H9 (cell line): ENCODE measurements at regions not wholly inside any gene's neighbourhood (a gene's known extent, or its start where the extent isn't known, plus 50 kb on each side); places are given as distances from the start of the nearest gene placed in this dataset.

Experiments used
- DNase-seq: peaks from one replicate; pipeline ENCODE4 v3.0.0-alpha.2; 2017
- H2AFZ ChIP-seq: one replicate; pipeline ENCODE4 v1.6.1; 2013; ENCODE audit warnings: mild to moderate bottlenecking, low read length, control low read depth, moderate library complexity
- H2AK5ac ChIP-seq: 2 replicates; pipeline ENCODE4 v1.6.1; 2013; ENCODE audit warnings: low read length, control low read depth, mixed read lengths; ENCODE audit not compliant: insufficient read length
- H2BK120ac ChIP-seq: one replicate; pipeline ENCODE4 v1.6.1; 2013; ENCODE audit warnings: low read depth, mild to moderate bottlenecking, low read length, control low read depth, inconsistent platforms; ENCODE audit not compliant: poor library complexity, severe bottlenecking
- H2BK12ac ChIP-seq: 2 replicates; pipeline ENCODE4 v1.6.1; 2013; ENCODE audit warnings: low read length, control low read depth, mixed read lengths, low read depth; ENCODE audit not compliant: insufficient read length
- H2BK15ac ChIP-seq: 2 replicates; pipeline ENCODE4 v1.6.1; 2013; ENCODE audit warnings: low read depth, low read length, control low read depth
- H2BK20ac ChIP-seq: one replicate; pipeline ENCODE4 v1.6.1; 2013; ENCODE audit warnings: low read depth, mild to moderate bottlenecking, low read length, control low read depth, inconsistent platforms; ENCODE audit not compliant: poor library complexity, severe bottlenecking
- H2BK5ac ChIP-seq: 2 replicates; pipeline ENCODE4 v1.6.1; 2013; ENCODE audit warnings: low read length, control low read depth, mixed read lengths; ENCODE audit not compliant: insufficient read length
- H3K14ac ChIP-seq: 2 replicates; pipeline ENCODE4 v1.6.1; 2013; ENCODE audit warnings: low read length, control low read depth; ENCODE audit not compliant: insufficient read depth
- H3K18ac ChIP-seq: 2 replicates; pipeline ENCODE4 v1.6.1; 2013; ENCODE audit warnings: low read depth, mild to moderate bottlenecking, mixed read lengths, low read length, control low read depth; ENCODE audit not compliant: insufficient read length
- H3K23ac ChIP-seq: 2 replicates; pipeline ENCODE4 v1.6.1; 2013; ENCODE audit warnings: low read length, control low read depth, mixed read lengths, low read depth; ENCODE audit not compliant: insufficient read length
- H3K23me2 ChIP-seq: 2 replicates; pipeline ENCODE4 v1.6.1; 2013; ENCODE audit warnings: low read depth, mild to moderate bottlenecking, mixed read lengths, low read length, control low read depth; ENCODE audit not compliant: insufficient read length, poor library complexity, severe bottlenecking
- H3K27ac ChIP-seq: 2 replicates; pipeline ENCODE4 v1.5.1; 2013; ENCODE audit warnings: low read length, control low read depth, mixed read lengths, low read depth; ENCODE audit not compliant: insufficient read length
- H3K27me3 ChIP-seq: 2 replicates; pipeline ENCODE4 v1.6.1; 2013; ENCODE audit warnings: low read length, control low read depth, inconsistent platforms; ENCODE audit not compliant: insufficient read depth
- H3K4ac ChIP-seq: 2 replicates; pipeline ENCODE4 v1.6.1; 2013; ENCODE audit warnings: low read depth, mild to moderate bottlenecking, control low read depth, inconsistent platforms, low read length, moderate library complexity
- H3K4me1 ChIP-seq: 2 replicates; pipeline ENCODE4 v1.6.1; 2013; ENCODE audit warnings: low read length, control low read depth, inconsistent platforms; ENCODE audit not compliant: insufficient read depth
- H3K4me2 ChIP-seq: 2 replicates; pipeline ENCODE4 v1.6.1; 2013; ENCODE audit warnings: low read length, control low read depth, mixed read lengths; ENCODE audit not compliant: insufficient read length, insufficient read depth
- H3K56ac ChIP-seq: 2 replicates; pipeline ENCODE4 v1.6.1; 2013; ENCODE audit warnings: low read depth, mild to moderate bottlenecking, mixed read lengths, low read length, control low read depth; ENCODE audit not compliant: insufficient read length
- H3K79me1 ChIP-seq: 2 replicates; pipeline ENCODE4 v1.6.1; 2013; ENCODE audit warnings: low read depth, mild to moderate bottlenecking, moderate library complexity, low read length, control low read depth, inconsistent platforms; ENCODE audit not compliant: insufficient read depth, poor library complexity, severe bottlenecking
- H3K79me2 ChIP-seq: 2 replicates; pipeline ENCODE4 v1.6.1; 2013; ENCODE audit warnings: low read length, control low read depth, inconsistent platforms; ENCODE audit not compliant: insufficient read depth
- H3K9ac ChIP-seq: 2 replicates; pipeline ENCODE4 v1.6.1; 2013; ENCODE audit warnings: low read length, control low read depth, mixed read lengths; ENCODE audit not compliant: insufficient read length; ENCODE audit errors: extremely low read depth
- H3K9me3 ChIP-seq: one replicate; pipeline ENCODE4 v1.6.1; 2013; ENCODE audit warnings: low read depth, low read length, inconsistent platforms; ENCODE audit not compliant: control insufficient read depth
- H3T11ph ChIP-seq: one replicate; pipeline ENCODE4 v1.6.1; 2013; ENCODE audit warnings: mild to moderate bottlenecking, low read length, control low read depth, inconsistent platforms
- H4K20me1 ChIP-seq: one replicate; pipeline ENCODE4 v1.6.1; 2013; ENCODE audit not compliant: control insufficient read depth, insufficient read length, insufficient read depth
- H4K5ac ChIP-seq: 2 replicates; pipeline ENCODE4 v1.6.1; 2013; ENCODE audit warnings: low read depth, mild to moderate bottlenecking, mixed read lengths, low read length, control low read depth; ENCODE audit not compliant: insufficient read length
- H4K8ac ChIP-seq: replicated peaks from 2 replicates; pipeline ENCODE4 v1.6.1; 2013; ENCODE audit warnings: low read length, control low read depth, mixed read lengths, low read depth; ENCODE audit not compliant: insufficient read length
- H4K91ac ChIP-seq: 2 replicates; pipeline ENCODE4 v1.6.1; 2013; ENCODE audit warnings: low read depth, mild to moderate bottlenecking, moderate library complexity, mixed read lengths, low read length, control low read depth; ENCODE audit not compliant: insufficient read length
- H3K27ac Mint-ChIP-seq, 3 experiments: 2 replicates in 2 of 3; 3 replicates in 1 of 3; pipeline ENCODE4 v1.8.0; 2020 to 2021; ENCODE audit warnings: mixed read lengths in 3 of 3, mild to moderate bottlenecking in 1 of 3, moderate library complexity in 1 of 3
- H3K27me3 Mint-ChIP-seq: 2 replicates; pipeline ENCODE4 v1.8.0; 2021; ENCODE audit warnings: low read depth, mild to moderate bottlenecking, moderate library complexity, mixed read lengths
- H3K36me3 Mint-ChIP-seq, 3 experiments: 2 replicates in 2 of 3; 3 replicates in 1 of 3; pipeline ENCODE4 v1.8.0; 2020 to 2021; ENCODE audit warnings: low read depth in 3 of 3, mixed read lengths in 3 of 3; ENCODE audit not compliant: insufficient read depth in 1 of 3
- H3K4me1 Mint-ChIP-seq, 2 experiments: 2 replicates each; pipeline ENCODE4 v1.8.0; 2020; ENCODE audit warnings: mixed read lengths in 2 of 2
- H3K4me3 Mint-ChIP-seq, 2 experiments: 2 replicates in 1 of 2; 3 replicates in 1 of 2; pipeline ENCODE4 v1.8.0; 2020 to 2021; ENCODE audit warnings: mild to moderate bottlenecking in 2 of 2, mixed read lengths in 2 of 2, moderate library complexity in 1 of 2
- H3K9me3 Mint-ChIP-seq, 2 experiments: 2 replicates in 1 of 2; 3 replicates in 1 of 2; pipeline ENCODE4 v1.8.0; 2020; ENCODE audit warnings: mild to moderate bottlenecking in 2 of 2, mixed read lengths in 2 of 2, moderate library complexity in 1 of 2
- CTCF ChIP-seq: fragments of 200-600 bp; sonication (generic); conservative IDR thresholded peaks from 3 replicates; pipeline ENCODE4 v1.8.0; 2021; ENCODE audit warnings: antibody characterized with exemption, mild to moderate bottlenecking
- WGBS: extraction: QIAGEN DNeasy Blood & Tissue Kit; methylation state at CpG from one replicate; pipeline ENCODE4 v1.1.7; 2013; ENCODE audit warnings: missing lambda C conversion rate, low lambda C conversion rate, mixed read lengths; ENCODE audit not compliant: insufficient read length; ENCODE audit errors: extremely low coverage; 5-methylcytosine and 5-hydroxymethylcytosine counted together

GRCh38 chr6:165805067-165805555 lies 142.1 kb upstream of the PDE10A start:
- no peak overlapping the region for H2BK20ac ChIP-seq
- H3K27ac ChIP-seq: no peak overlapping the region
- no peak overlapping the region for H3K27ac Mint-ChIP-seq
- no peaks in the 10 kb centered on the region for H3K79me2 ChIP-seq
- no peaks in the 10 kb centered on the region for H4K20me1 ChIP-seq
- H3K79me1 ChIP-seq: no peaks in the 10 kb centered on the region
- no peaks in the 10 kb centered on the region for H3K4me1 ChIP-seq
- no peak overlapping the region for H3K4ac ChIP-seq
- no peak overlapping the region for H2AFZ ChIP-seq
- H2BK5ac ChIP-seq: no peak overlapping the region
- H3K18ac ChIP-seq: peak overlapping the region; percentile 11
- no peak for TF ChIP-seq CTCF
- no peak overlapping the region for H2BK120ac ChIP-seq
- H4K91ac ChIP-seq: no peak overlapping the region
- H2BK12ac ChIP-seq: no peak overlapping the region
- no peak overlapping the region for H2AK5ac ChIP-seq
- H3K9ac ChIP-seq: no peak overlapping the region
- no peak overlapping the region for H4K5ac ChIP-seq
- peaks cover 0 to under 1% (median 0%) of the 10 kb centered on the region in 3 experiments; a peak in 2 of 7 replicates for H3K36me3 Mint-ChIP-seq
- H2BK15ac ChIP-seq: no peak overlapping the region
- H4K8ac ChIP-seq: no peak overlapping the region
- no peak overlapping the region; the same call in 1 of the 2 replicates for H3K14ac ChIP-seq
- peaks cover 86% of the 10 kb centered on the region for H3K27me3 Mint-ChIP-seq
- peaks cover 0 to 2% of the 10 kb centered on the region in 2 experiments; a peak in 2 of 5 replicates for H3K9me3 Mint-ChIP-seq
- DNase-seq: no peak
- H3K23me2 ChIP-seq: peaks cover 4% of the 10 kb centered on the region
- H3K4me2 ChIP-seq: peak overlapping the region; percentile 65
- H3K23ac ChIP-seq: no peak overlapping the region
- H3T11ph ChIP-seq: no peak overlapping the region
- H3K4me3 Mint-ChIP-seq: peak overlapping the region; percentile 70 to 77
- no peak overlapping the region for H3K56ac ChIP-seq
- no peaks in the 10 kb centered on the region for H3K9me3 ChIP-seq
- H3K27me3 ChIP-seq: peaks cover 7% of the 10 kb centered on the region; the same call in 1 of the 2 replicates
- H3K4me1 Mint-ChIP-seq: peaks cover 8 to 10% of the 10 kb centered on the region in 2 experiments
- WGBS: no CpG with 5 or more reads among the region's 39 CpGs
